IMR-90 (cell line): ENCODE measurements at regions not wholly inside any gene's neighbourhood (a gene's known extent, or its start where the extent isn't known, plus 50 kb on each side); places are given as distances from the start of the nearest gene placed in this dataset.
"Not testable (repeated sequence)": the region's sequence is repeated elsewhere in the genome, so short reads cannot be mapped to it uniquely, and the experiment has no call there.

Experiments
- CTCF ChIP-seq: conservative IDR thresholded peaks from 2 replicates; pipeline ENCODE4 v1.5.1; 2012; ENCODE audit warnings: mild to moderate bottlenecking, low read depth, low read length, improper control_type of control experiment
- FOS ChIP-seq: fragments of 150-350 bp; IDR thresholded peaks from 2 replicates; pipeline ENCODE4 v1.6.1; 2016; ENCODE audit warnings: low read depth, low read length
- MAFK ChIP-seq: IDR thresholded peaks from 2 replicates; pipeline ENCODE4 v1.6.1; 2012; ENCODE audit warnings: low read depth, low read length, improper control_type of control experiment
- MAZ ChIP-seq: IDR thresholded peaks from 2 replicates; pipeline ENCODE4 v1.6.1; 2012; ENCODE audit warnings: low read depth, mild to moderate bottlenecking, low read length, improper control_type of control experiment, moderate library complexity, borderline replicate concordance
- MXI1 ChIP-seq: IDR thresholded peaks from 2 replicates; pipeline ENCODE4 v1.6.1; 2012; ENCODE audit warnings: low read depth, mild to moderate bottlenecking, low read length, moderate library complexity, borderline replicate concordance
- POLR2A ChIP-seq: IDR thresholded peaks from 2 replicates; pipeline ENCODE4 v1.6.1; 2012; ENCODE audit warnings: mild to moderate bottlenecking, low read depth, low read length
- RAD21 ChIP-seq: IDR thresholded peaks from 2 replicates; pipeline ENCODE4 v1.6.1; 2012; ENCODE audit warnings: low read length, improper control_type of control experiment
- SMC3 ChIP-seq: fragments of 150-350 bp; IDR thresholded peaks from 2 replicates; pipeline ENCODE4 v1.6.1; 2016; ENCODE audit warnings: low read depth, mild to moderate bottlenecking, antibody characterized with exemption, low read length, moderate library complexity
- TF ChIP-seq, protein P1 (sequence below): fragments of 150-350 bp; IDR thresholded peaks from 2 replicates; pipeline ENCODE4 v1.6.1; 2017; ENCODE audit warnings: mild to moderate bottlenecking, antibody characterized with exemption, low read length, low read depth

- TF ChIP-seq MXI1, CTCF, RAD21, MAZ, MAFK, SMC3, POLR2A, FOS: not testable (repeated sequence)
- TF ChIP-seq, protein P1, sequence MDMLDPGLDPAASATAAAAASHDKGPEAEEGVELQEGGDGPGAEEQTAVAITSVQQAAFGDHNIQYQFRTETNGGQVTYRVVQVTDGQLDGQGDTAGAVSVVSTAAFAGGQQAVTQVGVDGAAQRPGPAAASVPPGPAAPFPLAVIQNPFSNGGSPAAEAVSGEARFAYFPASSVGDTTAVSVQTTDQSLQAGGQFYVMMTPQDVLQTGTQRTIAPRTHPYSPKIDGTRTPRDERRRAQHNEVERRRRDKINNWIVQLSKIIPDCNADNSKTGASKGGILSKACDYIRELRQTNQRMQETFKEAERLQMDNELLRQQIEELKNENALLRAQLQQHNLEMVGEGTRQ: not testable (repeated sequence)
Measured at GRCh38 chr1:120282744-120283464, 106.6 kb upstream of the SEC22B start.
